ENCODE measurements at regions not wholly inside any gene's neighbourhood (a gene's known extent, or its start where the extent isn't known, plus 50 kb on each side); places are given as distances from the start of the nearest gene placed in this dataset.

GRCh38 chr14:38824706-38825105 is 278.3 kb downstream of the SEC23A start:
- Histone ChIP-seq H3K36me3 (ENCODE audit: control insufficient read depth in 2 of 2, insufficient read depth in 2 of 2, low read length in 2 of 2) (no peaks in the 10 kb centered on the region), H3K27ac (ENCODE audit: low read length) (no peak overlapping the region), H3K4me3 (ENCODE audit: low read length in 2 of 2) (no peak overlapping the region), H3K4me1 (ENCODE audit: control insufficient read depth, insufficient read depth, low read length) (no peaks in the 10 kb centered on the region), H3K27me3 (ENCODE audit: control insufficient read depth in 1 of 2, insufficient read depth in 2 of 2, low read length in 2 of 2) (no peaks in the 10 kb centered on the region), H3K9ac (ENCODE audit: low read length in 2 of 2) (no peak overlapping the region), H3K9me3 (ENCODE audit: control insufficient read depth in 2 of 2, low read length in 2 of 2) (peaks cover 0 to 4% of the 10 kb centered on the region in 2 donors)

GRCh38 chr14:38818555-38818954 is 284.5 kb downstream of the SEC23A start:
- Histone ChIP-seq H3K27me3 (ENCODE audit: control insufficient read depth in 1 of 2, insufficient read depth in 2 of 2, low read length in 2 of 2) (no peaks in the 10 kb centered on the region), H3K9ac (ENCODE audit: low read length in 2 of 2) (no peak overlapping the region), H3K27ac (ENCODE audit: low read length) (no peak overlapping the region)

GRCh38 chr14:38808734-38809455 is 294.1 kb downstream of the SEC23A start:
- Histone ChIP-seq H3K9me3 (ENCODE audit: control insufficient read depth in 2 of 2, low read length in 2 of 2) (peaks cover 0 to 3% of the 10 kb centered on the region in 2 donors), H3K27ac (ENCODE audit: low read length) (no peak overlapping the region), H3K9ac (ENCODE audit: low read length in 2 of 2) (no peak overlapping the region), H3K4me1 (ENCODE audit: control insufficient read depth, insufficient read depth, low read length) (no peaks in the 10 kb centered on the region), H3K4me3 (ENCODE audit: low read length in 2 of 2) (no peak overlapping the region), H3K27me3 (ENCODE audit: control insufficient read depth in 1 of 2, insufficient read depth in 2 of 2, low read length in 2 of 2) (no peaks in the 10 kb centered on the region), H3K36me3 (ENCODE audit: control insufficient read depth in 2 of 2, insufficient read depth in 2 of 2, low read length in 2 of 2) (no peaks in the 10 kb centered on the region)

More at GRCh38 chr14:38818555-38818954, 284.5 kb downstream of the SEC23A start:
- H3K4me1 ChIP-seq (ENCODE audit: control insufficient read depth, insufficient read depth, low read length): no peaks in the 10 kb centered on the region
- H3K36me3 ChIP-seq (ENCODE audit: control insufficient read depth in 2 of 2, insufficient read depth in 2 of 2, low read length in 2 of 2): no peaks in the 10 kb centered on the region
- peaks cover 0 to 4% of the 10 kb centered on the region in 2 donors for H3K9me3 ChIP-seq (ENCODE audit: control insufficient read depth in 2 of 2, low read length in 2 of 2)
- no peak overlapping the region for H3K4me3 ChIP-seq (ENCODE audit: low read length in 2 of 2)

DNA sequence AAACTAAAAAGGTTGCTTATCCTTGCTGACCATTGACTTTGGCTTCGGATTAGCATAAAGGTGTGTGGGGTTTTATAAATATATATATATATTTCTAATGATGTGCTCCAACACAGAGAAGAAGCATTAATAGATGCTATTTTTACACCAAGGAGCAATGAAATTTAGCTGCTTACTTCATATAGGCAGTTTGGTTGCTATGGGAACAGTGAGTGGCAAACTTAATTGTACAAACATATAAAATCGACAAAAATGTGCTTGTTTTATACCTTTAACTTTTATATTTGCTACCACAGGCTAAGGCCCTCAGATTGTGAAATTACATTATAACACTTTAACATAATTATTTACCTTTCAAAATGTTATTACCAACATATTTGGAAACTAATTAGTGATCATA is 303.4 kb downstream of the SEC23A start:
- H3K9me3 ChIP-seq (ENCODE audit: control insufficient read depth in 2 of 2, low read length in 2 of 2): peaks cover 3 to 6% of the 10 kb centered on the region in 2 donors
- no peak overlapping the region for H3K27ac ChIP-seq (ENCODE audit: low read length)
- no peaks in the 10 kb centered on the region for H3K4me1 ChIP-seq (ENCODE audit: control insufficient read depth, insufficient read depth, low read length)
- no peak overlapping the region for H3K4me3 ChIP-seq (ENCODE audit: low read length in 2 of 2)
- H3K9ac ChIP-seq (ENCODE audit: low read length in 2 of 2): no peak overlapping the region
- H3K27me3 ChIP-seq (ENCODE audit: control insufficient read depth in 1 of 2, insufficient read depth in 2 of 2, low read length in 2 of 2): no peaks in the 10 kb centered on the region
- no peaks in the 10 kb centered on the region for H3K36me3 ChIP-seq (ENCODE audit: control insufficient read depth in 2 of 2, insufficient read depth in 2 of 2, low read length in 2 of 2)

- H3K4me3 ChIP-seq (ENCODE audit: low read length in 2 of 2): no peak overlapping the region
- H3K36me3 ChIP-seq (ENCODE audit: control insufficient read depth in 2 of 2, insufficient read depth in 2 of 2, low read length in 2 of 2): no peaks in the 10 kb centered on the region
- no peak overlapping the region for H3K27ac ChIP-seq (ENCODE audit: low read length)
- H3K4me1 ChIP-seq (ENCODE audit: control insufficient read depth, insufficient read depth, low read length): no peaks in the 10 kb centered on the region
- H3K9me3 ChIP-seq (ENCODE audit: control insufficient read depth in 2 of 2, low read length in 2 of 2): peaks cover 0 to 2% of the 10 kb centered on the region in 2 donors
- no peaks in the 10 kb centered on the region for H3K27me3 ChIP-seq (ENCODE audit: control insufficient read depth in 1 of 2, insufficient read depth in 2 of 2, low read length in 2 of 2)
- no peak overlapping the region for H3K9ac ChIP-seq (ENCODE audit: low read length in 2 of 2)
Observed at GRCh38 chr14:38794677-38795076, 308.4 kb downstream of the SEC23A start.

GRCh38 chr14:38791862-38792261 is 311.2 kb downstream of the SEC23A start:
- Histone ChIP-seq H3K4me3 (ENCODE audit: low read length in 2 of 2) (no peak overlapping the region), H3K27ac (ENCODE audit: low read length) (no peak overlapping the region), H3K4me1 (ENCODE audit: control insufficient read depth, insufficient read depth, low read length) (no peaks in the 10 kb centered on the region), H3K9me3 (ENCODE audit: control insufficient read depth in 2 of 2, low read length in 2 of 2) (peaks cover 0 to 2% of the 10 kb centered on the region in 2 donors), H3K36me3 (ENCODE audit: control insufficient read depth in 2 of 2, insufficient read depth in 2 of 2, low read length in 2 of 2) (no peaks in the 10 kb centered on the region), H3K27me3 (ENCODE audit: control insufficient read depth in 1 of 2, insufficient read depth in 2 of 2, low read length in 2 of 2) (no peaks in the 10 kb centered on the region), H3K9ac (ENCODE audit: low read length in 2 of 2) (no peak overlapping the region)

DNA sequence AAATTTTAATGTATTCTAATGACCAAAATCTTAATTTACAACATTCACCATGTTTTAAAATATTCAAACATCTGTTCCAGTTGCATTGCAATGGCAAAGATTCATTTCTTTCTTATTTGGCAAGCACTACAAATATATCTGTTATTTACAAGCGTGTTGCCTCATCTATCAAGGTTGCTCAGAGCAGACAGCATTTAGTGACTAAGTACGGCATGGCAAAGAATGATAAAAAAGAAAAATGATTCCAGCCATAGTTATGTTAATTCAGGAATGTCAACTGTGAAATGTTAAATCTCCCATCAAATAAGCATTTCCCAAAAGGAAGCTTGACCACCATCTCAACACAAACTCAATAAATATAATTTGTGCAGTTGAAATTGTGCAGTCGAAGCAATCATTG is 312.1 kb downstream of the SEC23A start:
- H3K4me3 ChIP-seq (ENCODE audit: low read length in 2 of 2): no peak overlapping the region
- H3K9me3 ChIP-seq (ENCODE audit: control insufficient read depth in 2 of 2, low read length in 2 of 2): peaks cover 0 to 2% of the 10 kb centered on the region in 2 donors
- H3K36me3 ChIP-seq (ENCODE audit: control insufficient read depth in 2 of 2, insufficient read depth in 2 of 2, low read length in 2 of 2): no peaks in the 10 kb centered on the region
- H3K4me1 ChIP-seq (ENCODE audit: control insufficient read depth, insufficient read depth, low read length): no peaks in the 10 kb centered on the region
- H3K27me3 ChIP-seq (ENCODE audit: control insufficient read depth in 1 of 2, insufficient read depth in 2 of 2, low read length in 2 of 2): no peaks in the 10 kb centered on the region
- H3K9ac ChIP-seq (ENCODE audit: low read length in 2 of 2): no peak overlapping the region
- no peak overlapping the region for H3K27ac ChIP-seq (ENCODE audit: low read length)

- no peaks in the 10 kb centered on the region for H3K27me3 ChIP-seq (ENCODE audit: control insufficient read depth in 1 of 2, insufficient read depth in 2 of 2, low read length in 2 of 2)
- no peak overlapping the region for H3K4me3 ChIP-seq (ENCODE audit: low read length in 2 of 2)
- no peak overlapping the region for H3K27ac ChIP-seq (ENCODE audit: low read length)
- peaks cover 0 to 2% of the 10 kb centered on the region in 2 donors for H3K9me3 ChIP-seq (ENCODE audit: control insufficient read depth in 2 of 2, low read length in 2 of 2)
- H3K4me1 ChIP-seq (ENCODE audit: control insufficient read depth, insufficient read depth, low read length): no peaks in the 10 kb centered on the region
- H3K36me3 ChIP-seq (ENCODE audit: control insufficient read depth in 2 of 2, insufficient read depth in 2 of 2, low read length in 2 of 2): no peaks in the 10 kb centered on the region
- H3K9ac ChIP-seq (ENCODE audit: low read length in 2 of 2): no peak overlapping the region
Observed at GRCh38 chr14:38789805-38790204, 313.2 kb downstream of the SEC23A start.

DNA sequence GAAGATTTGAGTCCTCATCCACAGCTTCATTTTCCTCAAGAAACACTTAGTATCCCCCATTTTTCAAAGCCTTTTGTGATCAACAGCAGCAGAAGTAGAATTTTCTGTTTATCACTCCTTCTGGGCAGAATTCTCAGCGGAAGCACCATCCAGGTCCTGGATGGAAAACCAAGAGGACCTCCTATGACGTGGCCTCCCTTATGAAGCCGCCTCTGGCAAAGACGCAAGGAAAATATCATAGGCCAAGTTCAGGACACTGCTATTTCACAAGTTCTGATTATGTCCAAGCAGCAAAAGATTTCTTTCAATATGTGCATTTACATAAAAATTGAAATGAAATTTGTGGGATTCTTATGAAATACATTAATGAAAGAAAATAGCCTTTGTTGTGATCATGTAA is 315.0 kb downstream of the SEC23A start:
- Histone ChIP-seq H3K9me3 (ENCODE audit: control insufficient read depth in 2 of 2, low read length in 2 of 2) (no peaks in the 10 kb centered on the region), H3K4me1 (ENCODE audit: control insufficient read depth, insufficient read depth, low read length) (no peaks in the 10 kb centered on the region), H3K27me3 (ENCODE audit: control insufficient read depth in 1 of 2, insufficient read depth in 2 of 2, low read length in 2 of 2) (no peaks in the 10 kb centered on the region), H3K9ac (ENCODE audit: low read length in 2 of 2) (no peak overlapping the region), H3K36me3 (ENCODE audit: control insufficient read depth in 2 of 2, insufficient read depth in 2 of 2, low read length in 2 of 2) (no peaks in the 10 kb centered on the region), H3K27ac (ENCODE audit: low read length) (no peak overlapping the region), H3K4me3 (ENCODE audit: low read length in 2 of 2) (no peak overlapping the region)

DNA sequence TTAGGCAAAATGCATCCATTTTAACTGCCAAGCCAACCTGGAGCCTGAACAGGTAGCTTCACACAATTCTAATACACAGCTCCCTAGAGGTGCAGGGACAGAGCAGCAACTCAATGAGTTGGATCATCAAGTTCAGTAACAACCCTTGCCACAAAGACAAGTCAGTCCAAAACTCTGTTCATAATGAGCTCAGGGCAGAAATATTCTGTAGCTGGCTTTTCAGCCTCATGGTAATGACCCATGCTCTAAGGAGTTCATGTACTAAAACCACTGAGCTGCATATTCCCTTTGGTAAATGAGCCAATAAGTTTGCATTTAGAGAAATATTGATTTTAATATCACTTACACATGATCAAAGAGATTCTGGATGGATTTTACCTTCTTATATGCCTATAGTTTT is 316.1 kb downstream of the SEC23A start:
- no peaks in the 10 kb centered on the region for H3K36me3 ChIP-seq (ENCODE audit: control insufficient read depth in 2 of 2, insufficient read depth in 2 of 2, low read length in 2 of 2)
- no peaks in the 10 kb centered on the region for H3K27me3 ChIP-seq (ENCODE audit: control insufficient read depth in 1 of 2, insufficient read depth in 2 of 2, low read length in 2 of 2)
- H3K4me1 ChIP-seq (ENCODE audit: control insufficient read depth, insufficient read depth, low read length): no peaks in the 10 kb centered on the region
- no peak overlapping the region for H3K9ac ChIP-seq (ENCODE audit: low read length in 2 of 2)
- no peaks in the 10 kb centered on the region for H3K9me3 ChIP-seq (ENCODE audit: control insufficient read depth in 2 of 2, low read length in 2 of 2)
- no peak overlapping the region for H3K4me3 ChIP-seq (ENCODE audit: low read length in 2 of 2)
- no peak overlapping the region for H3K27ac ChIP-seq (ENCODE audit: low read length)

GRCh38 chr14:38777401-38777800 is 325.6 kb downstream of the SEC23A start:
- no peak overlapping the region for H3K9ac ChIP-seq (ENCODE audit: low read length in 2 of 2)
- no peak overlapping the region for H3K27ac ChIP-seq (ENCODE audit: low read length)
- no peaks in the 10 kb centered on the region for H3K36me3 ChIP-seq (ENCODE audit: control insufficient read depth in 2 of 2, insufficient read depth in 2 of 2, low read length in 2 of 2)
- H3K27me3 ChIP-seq (ENCODE audit: control insufficient read depth in 1 of 2, insufficient read depth in 2 of 2, low read length in 2 of 2): no peaks in the 10 kb centered on the region
- H3K9me3 ChIP-seq (ENCODE audit: control insufficient read depth in 2 of 2, low read length in 2 of 2): no peaks in the 10 kb centered on the region
- H3K4me1 ChIP-seq (ENCODE audit: control insufficient read depth, insufficient read depth, low read length): no peaks in the 10 kb centered on the region
- no peak overlapping the region for H3K4me3 ChIP-seq (ENCODE audit: low read length in 2 of 2)

Data from stomach smooth muscle (tissue), 2 donors.